MCF 10A (cell line): ENCODE measurements at regions not wholly inside any gene's neighbourhood (a gene's known extent, or its start where the extent isn't known, plus 50 kb on each side); places are given as distances from the start of the nearest gene placed in this dataset.

Experiments
- BruUV-seq: library from RNA; stranded (reverse); fragments of 400-500 nt; replicated peaks from 2 replicates; lab custom pipeline; 2021; lab: Mats Ljungman, UMichigan
- CTCF ChIA-PET: fragments of 300-600 bp; sonication (Branson Sonifier 250); formaldehyde crosslinking; extraction: SDS; loops from one replicate; lab custom pipeline; 2021; ENCODE audit warnings: antibody characterized with exemption, inconsistent platforms; lab: Yijun Ruan, JAX
- POLR2A ChIA-PET: fragments of 300-600, 350-650 bp; sonication (Branson Sonifier 250); formaldehyde crosslinking; extraction: SDS; loops from one replicate; lab custom pipeline; 2020; ENCODE audit warnings: antibody characterized with exemption, inconsistent platforms; lab: Yijun Ruan, JAX
- DNase-seq: peaks from one replicate; pipeline ENCODE4 v3.0.0-alpha.2; 2018; ENCODE audit not compliant: unreplicated experiment
- H3K27ac Mint-ChIP-seq: one replicate; pipeline ENCODE4 v1.8.0; 2022; ENCODE audit warnings: mild to moderate bottlenecking, low read depth, mixed read lengths; ENCODE audit not compliant: unreplicated experiment
- H3K27me3 Mint-ChIP-seq: one replicate; pipeline ENCODE4 v1.8.0; 2022; ENCODE audit warnings: mixed read lengths; ENCODE audit not compliant: insufficient read depth, unreplicated experiment
- H3K36me3 Mint-ChIP-seq: one replicate; pipeline ENCODE4 v1.8.0; 2022; ENCODE audit warnings: mild to moderate bottlenecking, moderate library complexity, mixed read lengths; ENCODE audit not compliant: insufficient read depth, unreplicated experiment
- H3K4me1 Mint-ChIP-seq: one replicate; pipeline ENCODE4 v1.8.0; 2022; ENCODE audit warnings: mixed read lengths; ENCODE audit not compliant: insufficient read depth, unreplicated experiment
- H3K4me3 Mint-ChIP-seq: one replicate; pipeline ENCODE4 v1.8.0; 2022; ENCODE audit warnings: mild to moderate bottlenecking, moderate library complexity, mixed read lengths; ENCODE audit not compliant: unreplicated experiment
- H3K9me3 Mint-ChIP-seq: one replicate; pipeline ENCODE4 v1.8.0; 2022; ENCODE audit warnings: mixed read lengths; ENCODE audit not compliant: unreplicated experiment
- intact Hi-C: fragments of 100-400 bp; cut with micrococcal nuclease; formaldehyde crosslinking; loops from 2 replicates; pipeline ENCODE4 v1.14.1; 2022
- TF ChIP-seq, protein P1 (sequence below): fragments of 200-600 bp; IDR thresholded peaks from one replicate; pipeline ENCODE4 v1.8.0; 2022; ENCODE audit warnings: antibody characterized with exemption, mild to moderate bottlenecking; ENCODE audit not compliant: unreplicated experiment

DNA sequence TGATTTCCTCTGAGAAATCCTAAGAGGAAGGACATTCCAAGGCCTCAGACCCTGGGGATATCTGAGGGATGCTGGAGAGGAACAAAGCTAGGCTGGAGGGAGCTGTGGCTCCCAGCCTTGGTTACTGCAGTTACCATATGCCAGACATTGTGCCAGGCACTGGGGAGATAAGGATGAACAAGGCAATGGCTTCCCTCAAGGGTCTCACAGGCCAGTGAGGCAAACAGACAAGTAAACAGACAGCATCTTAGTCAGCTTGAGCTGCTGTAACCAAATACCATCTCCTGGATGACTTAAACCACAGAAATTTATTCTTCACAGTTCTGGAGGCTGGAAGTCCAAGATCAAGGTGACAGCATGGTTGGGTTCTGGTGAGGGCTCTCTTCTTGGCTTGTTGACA, 91.8 kb downstream of the SKA1 start:
- intact Hi-C loops, result no loop called here
- H3K27ac Mint-ChIP-seq, result no peak overlapping the region
- ChIA-PET POLR2A (interaction anchor here (0.6 kb wide), 2 partner anchors 769 to 981 kb away, joined by 3 to 6 read pairs; no protein-coding TSS in a partner anchor), CTCF (interaction anchor here (1.0 kb wide), 1 partner anchor 12 kb away, joined by 3 read pairs; no protein-coding TSS in a partner anchor)
- no peak for DNase-seq
- H3K4me1 Mint-ChIP-seq, result peaks cover 27% of the 10 kb centered on the region
- no peak overlapping the region for H3K4me3 Mint-ChIP-seq
- no peaks in the 10 kb centered on the region for H3K36me3 Mint-ChIP-seq
- H3K27me3 Mint-ChIP-seq, result peaks cover 9% of the 10 kb centered on the region
- BruUV-seq, result no TSS peak
- TF ChIP-seq, protein P1, sequence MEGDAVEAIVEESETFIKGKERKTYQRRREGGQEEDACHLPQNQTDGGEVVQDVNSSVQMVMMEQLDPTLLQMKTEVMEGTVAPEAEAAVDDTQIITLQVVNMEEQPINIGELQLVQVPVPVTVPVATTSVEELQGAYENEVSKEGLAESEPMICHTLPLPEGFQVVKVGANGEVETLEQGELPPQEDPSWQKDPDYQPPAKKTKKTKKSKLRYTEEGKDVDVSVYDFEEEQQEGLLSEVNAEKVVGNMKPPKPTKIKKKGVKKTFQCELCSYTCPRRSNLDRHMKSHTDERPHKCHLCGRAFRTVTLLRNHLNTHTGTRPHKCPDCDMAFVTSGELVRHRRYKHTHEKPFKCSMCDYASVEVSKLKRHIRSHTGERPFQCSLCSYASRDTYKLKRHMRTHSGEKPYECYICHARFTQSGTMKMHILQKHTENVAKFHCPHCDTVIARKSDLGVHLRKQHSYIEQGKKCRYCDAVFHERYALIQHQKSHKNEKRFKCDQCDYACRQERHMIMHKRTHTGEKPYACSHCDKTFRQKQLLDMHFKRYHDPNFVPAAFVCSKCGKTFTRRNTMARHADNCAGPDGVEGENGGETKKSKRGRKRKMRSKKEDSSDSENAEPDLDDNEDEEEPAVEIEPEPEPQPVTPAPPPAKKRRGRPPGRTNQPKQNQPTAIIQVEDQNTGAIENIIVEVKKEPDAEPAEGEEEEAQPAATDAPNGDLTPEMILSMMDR, result no peak
- no peaks in the 10 kb centered on the region for H3K9me3 Mint-ChIP-seq

DNA sequence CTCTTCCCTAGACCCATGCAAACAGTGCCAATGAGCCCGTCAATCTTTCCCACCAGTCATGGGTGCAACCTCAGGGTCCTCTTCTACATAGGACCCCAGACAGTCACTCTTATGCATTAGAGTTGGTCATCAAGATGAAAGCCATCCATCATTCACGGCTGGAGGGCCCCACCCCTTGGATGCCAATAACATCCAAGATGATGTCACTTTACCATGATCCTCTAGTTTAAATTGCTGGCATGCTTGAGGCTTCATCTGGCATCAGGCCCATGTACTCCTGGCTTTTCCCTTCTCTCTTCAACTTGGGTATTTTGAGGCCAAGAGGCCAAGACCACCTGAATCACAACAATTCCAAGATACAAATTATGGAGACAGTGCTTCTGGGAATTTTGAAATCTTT, 91.1 kb upstream of the MAPK4 start:
- Mint-ChIP-seq H3K9me3 (no peaks in the 10 kb centered on the region), H3K27ac (no peak overlapping the region), H3K36me3 (no peaks in the 10 kb centered on the region), H3K4me1 (peaks cover 27% of the 10 kb centered on the region), H3K4me3 (no peak overlapping the region), H3K27me3 (peaks cover 31% of the 10 kb centered on the region)
- TF ChIP-seq, protein P1, result no peak
- intact Hi-C loops, result no loop called here
- peak; percentile 22 for DNase-seq
- CTCF ChIA-PET, result no interaction called here
- POLR2A ChIA-PET, result no interaction called here
- BruUV-seq, result no TSS peak

DNA sequence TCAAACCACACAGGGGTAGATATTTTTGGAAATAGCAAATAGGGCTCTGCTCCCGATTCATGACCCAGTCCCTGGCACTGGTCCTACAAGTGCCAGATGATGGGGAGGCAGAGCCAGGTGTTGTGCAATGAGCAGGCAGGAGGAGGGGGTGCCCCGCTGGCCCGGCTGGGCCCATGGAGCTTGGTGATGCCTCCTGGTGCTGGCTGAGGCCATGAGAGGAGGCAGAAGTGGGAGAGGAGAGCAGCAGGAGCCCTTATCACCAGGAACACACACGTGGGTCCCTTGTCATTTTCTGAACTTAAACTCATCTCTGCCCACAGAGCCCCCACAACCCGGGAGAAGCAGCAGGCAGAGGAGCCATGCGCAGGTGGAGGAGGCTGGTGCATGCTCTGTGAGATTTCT, 90.5 kb upstream of the MAPK4 start:
- Mint-ChIP-seq H3K27me3 (peaks cover 32% of the 10 kb centered on the region), H3K36me3 (no peaks in the 10 kb centered on the region), H3K4me1 (peaks cover 27% of the 10 kb centered on the region), H3K9me3 (no peaks in the 10 kb centered on the region), H3K27ac (no peak overlapping the region), H3K4me3 (no peak overlapping the region)
- intact Hi-C loops, result no loop called here
- peak; percentile 46 for DNase-seq
- CTCF ChIA-PET, result no interaction called here
- POLR2A ChIA-PET, result no interaction called here
- TF ChIP-seq, protein P1, result no peak
- BruUV-seq, result no TSS peak

DNA sequence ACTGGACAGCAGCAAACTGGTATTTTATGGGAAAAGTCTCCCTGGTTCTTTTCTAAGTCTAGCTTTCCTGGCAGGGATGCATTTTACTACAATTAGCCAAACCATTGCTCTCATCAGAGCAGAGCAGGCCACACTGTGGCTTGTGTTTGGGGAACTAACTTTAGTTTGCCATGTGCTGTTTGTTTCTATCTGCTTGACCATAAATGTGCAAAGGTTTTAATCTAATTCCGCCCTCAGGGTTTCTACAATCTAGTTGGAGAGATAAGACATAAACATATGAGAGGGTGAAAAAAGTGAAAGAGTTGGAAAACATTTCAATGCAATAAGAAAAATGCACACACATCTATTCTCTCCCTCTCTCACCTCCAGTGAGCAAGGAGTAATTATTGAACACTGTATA, 86.9 kb upstream of the MAPK4 start:
- Mint-ChIP-seq H3K4me3 (no peak overlapping the region), H3K27ac (no peak overlapping the region), H3K27me3 (peaks cover 57% of the 10 kb centered on the region), H3K36me3 (no peaks in the 10 kb centered on the region), H3K9me3 (no peaks in the 10 kb centered on the region), H3K4me1 (peaks cover 12% of the 10 kb centered on the region)
- ChIA-PET CTCF (no interaction called here), POLR2A (no interaction called here)
- intact Hi-C loops, result no loop called here
- no peak for DNase-seq
- TF ChIP-seq, protein P1, result no peak
- BruUV-seq, result no TSS peak
